AG09319 (cell line): ENCODE measurements at regions not wholly inside any gene's neighbourhood (a gene's known extent, or its start where the extent isn't known, plus 50 kb on each side); places are given as distances from the start of the nearest gene placed in this dataset.

ENCODE experiments used
- DNase-seq: peaks from one replicate; pipeline ENCODE4 v3.0.0-alpha.2; 2010; ENCODE audit warnings: low read depth; ENCODE audit errors: extremely low read depth
- TF ChIP-seq, protein P1 (sequence below): IDR thresholded peaks from 2 replicates; pipeline ENCODE4 v1.5.1; 2011; ENCODE audit warnings: low read depth, mild to moderate bottlenecking, inconsistent platforms, low read length, moderate library complexity

DNA sequence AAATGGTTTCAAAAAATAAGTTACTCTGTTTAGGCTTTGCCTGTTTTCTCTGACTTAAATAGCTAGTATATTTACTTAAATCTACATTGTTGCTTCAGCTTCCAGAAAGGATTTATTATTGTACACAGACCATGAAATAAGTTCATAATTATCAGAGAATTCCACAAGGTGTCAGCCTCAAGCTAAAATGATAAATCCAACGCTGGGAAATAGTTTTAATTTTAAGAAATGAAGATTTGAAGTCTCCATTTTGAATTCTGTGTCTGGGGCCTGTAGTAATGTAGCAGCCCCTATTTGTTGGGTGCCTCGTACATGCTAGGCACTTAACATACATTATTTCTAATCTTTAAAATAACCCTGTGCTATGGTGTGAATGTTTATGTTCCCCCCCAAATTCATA is 92.6 kb upstream of the KCNMB2 start:
- TF ChIP-seq, protein P1, sequence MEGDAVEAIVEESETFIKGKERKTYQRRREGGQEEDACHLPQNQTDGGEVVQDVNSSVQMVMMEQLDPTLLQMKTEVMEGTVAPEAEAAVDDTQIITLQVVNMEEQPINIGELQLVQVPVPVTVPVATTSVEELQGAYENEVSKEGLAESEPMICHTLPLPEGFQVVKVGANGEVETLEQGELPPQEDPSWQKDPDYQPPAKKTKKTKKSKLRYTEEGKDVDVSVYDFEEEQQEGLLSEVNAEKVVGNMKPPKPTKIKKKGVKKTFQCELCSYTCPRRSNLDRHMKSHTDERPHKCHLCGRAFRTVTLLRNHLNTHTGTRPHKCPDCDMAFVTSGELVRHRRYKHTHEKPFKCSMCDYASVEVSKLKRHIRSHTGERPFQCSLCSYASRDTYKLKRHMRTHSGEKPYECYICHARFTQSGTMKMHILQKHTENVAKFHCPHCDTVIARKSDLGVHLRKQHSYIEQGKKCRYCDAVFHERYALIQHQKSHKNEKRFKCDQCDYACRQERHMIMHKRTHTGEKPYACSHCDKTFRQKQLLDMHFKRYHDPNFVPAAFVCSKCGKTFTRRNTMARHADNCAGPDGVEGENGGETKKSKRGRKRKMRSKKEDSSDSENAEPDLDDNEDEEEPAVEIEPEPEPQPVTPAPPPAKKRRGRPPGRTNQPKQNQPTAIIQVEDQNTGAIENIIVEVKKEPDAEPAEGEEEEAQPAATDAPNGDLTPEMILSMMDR, result no peak
- no peak for DNase-seq

DNA sequence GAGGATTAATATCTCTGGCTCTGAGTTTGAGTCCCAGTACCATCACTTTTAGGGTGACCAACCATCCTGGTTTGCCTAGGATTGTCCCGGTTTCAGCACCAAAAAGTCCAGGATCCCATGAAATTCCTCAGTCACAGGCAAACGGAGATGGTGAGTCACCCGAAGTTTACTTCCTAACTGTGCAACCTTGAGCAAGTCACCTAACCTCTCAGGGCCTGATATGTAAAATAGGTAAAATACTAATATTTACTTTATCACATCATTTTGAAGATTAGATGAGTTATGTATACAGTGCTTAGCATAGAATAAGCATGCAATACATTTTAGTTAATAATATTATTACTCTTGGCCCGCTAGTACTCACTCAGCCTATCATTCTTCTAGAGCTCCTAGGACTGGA is 91.1 kb upstream of the KCNMB2 start:
- TF ChIP-seq, protein P1, result no peak
- no peak for DNase-seq

DNA sequence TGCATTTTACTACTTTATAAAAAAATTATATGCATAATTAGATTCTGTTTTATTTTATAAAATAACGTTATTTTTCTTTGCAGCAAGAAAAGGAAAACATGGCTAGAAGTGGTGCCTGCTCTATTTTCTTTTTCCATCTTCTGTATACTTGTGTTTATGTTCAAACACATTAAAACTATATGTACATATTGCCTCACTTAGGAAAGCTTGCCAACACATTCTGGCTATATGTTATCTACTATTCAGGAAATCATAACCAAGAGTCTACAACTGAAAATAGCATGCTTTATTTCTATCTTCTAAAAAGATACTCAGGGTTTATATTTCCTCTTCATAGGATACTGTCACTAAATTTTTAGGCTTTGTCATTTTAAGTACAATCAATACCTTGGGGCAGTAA is 90.2 kb upstream of the KCNMB2 start:
- no peak for DNase-seq
- TF ChIP-seq, protein P1, result no peak

GRCh38 chr3:178450476-178450875 is 85.8 kb upstream of the KCNMB2 start:
- TF ChIP-seq, protein P1, result no peak
- no peak for DNase-seq

- TF ChIP-seq, protein P1, result no peak
- no peak for DNase-seq
Observed at GRCh38 chr3:178451799-178452198, 84.4 kb upstream of the KCNMB2 start.

GRCh38 chr3:178454726-178455125 is 81.5 kb upstream of the KCNMB2 start:
- no peak for DNase-seq
- TF ChIP-seq, protein P1, result no peak

- TF ChIP-seq, protein P1, result no peak
- no peak for DNase-seq
Observed at GRCh38 chr3:178455226-178455625, 81.0 kb upstream of the KCNMB2 start.
